Kidney capillary endothelial cell (primary cell): ENCODE measurements at regions not wholly inside any gene's neighbourhood (a gene's known extent, or its start where the extent isn't known, plus 50 kb on each side); places are given as distances from the start of the nearest gene placed in this dataset.

ENCODE experiments used
- DNase-seq: peaks from one replicate; pipeline ENCODE4 v3.0.0-alpha.2; 2018; ENCODE audit warnings: low spot score

GRCh38 chr14:104440297-104440956 lies 139.1 kb upstream of the C14orf180 start:
- DNase-seq = no peak

- DNase-seq = no peak
Measured at GRCh38 chr14:104441275-104442106, 138.1 kb upstream of the C14orf180 start.

- DNase-seq = no peak
Measured at GRCh38 chr14:104442107-104442551, 137.4 kb upstream of the C14orf180 start.

GRCh38 chr14:104442631-104443390 lies 136.8 kb upstream of the C14orf180 start:
- no peak for DNase-seq

GRCh38 chr14:104443391-104444158 lies 136.0 kb upstream of the C14orf180 start:
- no peak for DNase-seq

GRCh38 chr14:104444159-104445030 lies 135.2 kb upstream of the C14orf180 start:
- no peak for DNase-seq

GRCh38 chr14:104445086-104445485 lies 134.5 kb upstream of the C14orf180 start:
- DNase-seq = no peak

GRCh38 chr14:104445832-104446381 lies 133.7 kb upstream of the C14orf180 start:
- no peak for DNase-seq

GRCh38 chr14:104446611-104447010 lies 133.0 kb upstream of the C14orf180 start:
- no peak for DNase-seq

GRCh38 chr14:104447750-104448149 lies 131.8 kb upstream of the C14orf180 start:
- no peak for DNase-seq

- no peak for DNase-seq
Measured at GRCh38 chr14:104448321-104448720, 131.2 kb upstream of the C14orf180 start.

GRCh38 chr14:104448721-104449120 lies 130.8 kb upstream of the C14orf180 start:
- DNase-seq = no peak

GRCh38 chr14:104450811-104451401 lies 128.7 kb upstream of the C14orf180 start:
- DNase-seq = no peak

- DNase-seq = no peak
Measured at GRCh38 chr14:104451474-104451873, 128.1 kb upstream of the C14orf180 start.

- DNase-seq = no peak
Measured at GRCh38 chr14:104458845-104459244, 120.7 kb upstream of the C14orf180 start.

GRCh38 chr14:104460791-104461651 lies 118.5 kb upstream of the C14orf180 start:
- DNase-seq = no peak

- DNase-seq = no peak
Measured at GRCh38 chr14:104461676-104462449, 117.7 kb upstream of the C14orf180 start.
